ENCODE measurements at regions not wholly inside any gene's neighbourhood (a gene's known extent, or its start where the extent isn't known, plus 50 kb on each side); places are given as distances from the start of the nearest gene placed in this dataset.

DNA sequence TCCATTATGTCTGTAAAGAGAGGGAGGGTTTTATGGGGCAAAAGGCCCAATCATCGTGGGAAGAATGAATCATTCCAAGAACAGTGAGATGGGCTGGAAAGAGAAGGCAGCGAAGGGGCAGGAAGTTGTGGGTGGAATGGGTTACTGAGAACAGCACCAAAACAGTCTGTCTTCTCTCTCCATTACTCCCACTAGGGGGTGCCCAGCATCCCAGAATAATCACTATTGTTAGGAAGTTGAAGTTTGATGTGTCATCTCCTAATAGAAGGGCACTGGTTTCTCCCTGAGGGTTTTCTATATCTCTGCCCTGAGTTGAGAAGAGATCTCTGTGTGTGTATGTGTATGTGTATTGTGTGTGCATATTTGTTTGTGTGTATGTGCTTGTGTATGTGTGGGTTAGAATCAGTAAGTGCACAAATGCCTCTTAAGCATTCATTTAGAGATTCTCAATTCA lies 76.6 kb upstream of the MAP4K3 start (continued):
- TF ChIP-seq MTA3 (IDR thresholded peaks at IDR 0.05; ENCODE audit: borderline replicate concordance, low read length) (no peak; the same call in 1 of the 2 replicates), SMAD1 (IDR thresholded peaks at IDR 0.05; ENCODE audit: low read depth, partially characterized antibody) (no peak), ASH2L (IDR thresholded peaks at IDR 0.05; ENCODE audit: borderline replicate concordance, low read depth) (no peak), BACH1 (IDR thresholded peaks at IDR 0.05; ENCODE audit: borderline replicate concordance) (no peak), SMARCA5 (IDR thresholded peaks at IDR 0.05) (no peak), CREM (IDR thresholded peaks at IDR 0.05; ENCODE audit: low read depth) (no peak), NFXL1 (IDR thresholded peaks at IDR 0.05; ENCODE audit: borderline replicate concordance) (no peak), POU2F2 (IDR thresholded peaks at IDR 0.05; ENCODE audit: borderline replicate concordance, low read depth, low read length) (no peak), CBX5 (IDR thresholded peaks at IDR 0.05; ENCODE audit: low read depth) (peak; percentile 66; the same call in 1 of the 2 replicates), ETV6 (conservative IDR thresholded peaks at IDR 0.05 in 1 of 2, IDR thresholded peaks at IDR 0.05 in 1 of 2; ENCODE audit: borderline replicate concordance in 1 of 2, low read depth in 1 of 2) (no peak), EGR1 (IDR thresholded peaks at IDR 0.05; ENCODE audit: borderline replicate concordance in 1 of 2, low read depth in 2 of 2, low read length in 2 of 2) (0 out of 3 replicates have a peak, but pooled peaks of 1 of the 2 experiments have one; percentile 39), RFX5 (IDR thresholded peaks at IDR 0.05; ENCODE audit: low read depth, low read length) (no peak), SUZ12 (IDR thresholded peaks at IDR 0.05; ENCODE audit: unreplicated experiment) (no peak), SPI1 (IDR thresholded peaks at IDR 0.05; ENCODE audit: borderline replicate concordance, insufficient read depth, low read depth, low read length) (no peak), PAX5 (IDR thresholded peaks at IDR 0.05; ENCODE audit: borderline replicate concordance, low read depth, low read length) (peak; percentile 51; the same call in 1 of the 2 replicates), CBX3 (IDR thresholded peaks at IDR 0.05; ENCODE audit: borderline replicate concordance, low read depth) (no peak), ZNF384 (IDR thresholded peaks at IDR 0.05; ENCODE audit: borderline replicate concordance, low read depth, low read length) (no peak), FOS (IDR thresholded peaks at IDR 0.05; ENCODE audit: borderline replicate concordance, extremely low read depth, insufficient read length) (no peak)
- TF ChIP-seq, protein P1, sequence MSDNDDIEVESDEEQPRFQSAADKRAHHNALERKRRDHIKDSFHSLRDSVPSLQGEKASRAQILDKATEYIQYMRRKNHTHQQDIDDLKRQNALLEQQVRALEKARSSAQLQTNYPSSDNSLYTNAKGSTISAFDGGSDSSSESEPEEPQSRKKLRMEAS (IDR thresholded peaks at IDR 0.05; ENCODE audit: low read depth, low read length) = no peak
- TF ChIP-seq, protein P2, sequence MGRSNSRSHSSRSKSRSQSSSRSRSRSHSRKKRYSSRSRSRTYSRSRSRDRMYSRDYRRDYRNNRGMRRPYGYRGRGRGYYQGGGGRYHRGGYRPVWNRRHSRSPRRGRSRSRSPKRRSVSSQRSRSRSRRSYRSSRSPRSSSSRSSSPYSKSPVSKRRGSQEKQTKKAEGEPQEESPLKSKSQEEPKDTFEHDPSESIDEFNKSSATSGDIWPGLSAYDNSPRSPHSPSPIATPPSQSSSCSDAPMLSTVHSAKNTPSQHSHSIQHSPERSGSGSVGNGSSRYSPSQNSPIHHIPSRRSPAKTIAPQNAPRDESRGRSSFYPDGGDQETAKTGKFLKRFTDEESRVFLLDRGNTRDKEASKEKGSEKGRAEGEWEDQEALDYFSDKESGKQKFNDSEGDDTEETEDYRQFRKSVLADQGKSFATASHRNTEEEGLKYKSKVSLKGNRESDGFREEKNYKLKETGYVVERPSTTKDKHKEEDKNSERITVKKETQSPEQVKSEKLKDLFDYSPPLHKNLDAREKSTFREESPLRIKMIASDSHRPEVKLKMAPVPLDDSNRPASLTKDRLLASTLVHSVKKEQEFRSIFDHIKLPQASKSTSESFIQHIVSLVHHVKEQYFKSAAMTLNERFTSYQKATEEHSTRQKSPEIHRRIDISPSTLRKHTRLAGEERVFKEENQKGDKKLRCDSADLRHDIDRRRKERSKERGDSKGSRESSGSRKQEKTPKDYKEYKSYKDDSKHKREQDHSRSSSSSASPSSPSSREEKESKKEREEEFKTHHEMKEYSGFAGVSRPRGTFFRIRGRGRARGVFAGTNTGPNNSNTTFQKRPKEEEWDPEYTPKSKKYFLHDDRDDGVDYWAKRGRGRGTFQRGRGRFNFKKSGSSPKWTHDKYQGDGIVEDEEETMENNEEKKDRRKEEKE (IDR thresholded peaks at IDR 0.05) = no peak
- TF ChIP-seq, protein P3, sequence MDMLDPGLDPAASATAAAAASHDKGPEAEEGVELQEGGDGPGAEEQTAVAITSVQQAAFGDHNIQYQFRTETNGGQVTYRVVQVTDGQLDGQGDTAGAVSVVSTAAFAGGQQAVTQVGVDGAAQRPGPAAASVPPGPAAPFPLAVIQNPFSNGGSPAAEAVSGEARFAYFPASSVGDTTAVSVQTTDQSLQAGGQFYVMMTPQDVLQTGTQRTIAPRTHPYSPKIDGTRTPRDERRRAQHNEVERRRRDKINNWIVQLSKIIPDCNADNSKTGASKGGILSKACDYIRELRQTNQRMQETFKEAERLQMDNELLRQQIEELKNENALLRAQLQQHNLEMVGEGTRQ (IDR thresholded peaks at IDR 0.05; ENCODE audit: borderline replicate concordance, low read depth, low read length) = no peak
- TF ChIP-seq, protein P4, sequence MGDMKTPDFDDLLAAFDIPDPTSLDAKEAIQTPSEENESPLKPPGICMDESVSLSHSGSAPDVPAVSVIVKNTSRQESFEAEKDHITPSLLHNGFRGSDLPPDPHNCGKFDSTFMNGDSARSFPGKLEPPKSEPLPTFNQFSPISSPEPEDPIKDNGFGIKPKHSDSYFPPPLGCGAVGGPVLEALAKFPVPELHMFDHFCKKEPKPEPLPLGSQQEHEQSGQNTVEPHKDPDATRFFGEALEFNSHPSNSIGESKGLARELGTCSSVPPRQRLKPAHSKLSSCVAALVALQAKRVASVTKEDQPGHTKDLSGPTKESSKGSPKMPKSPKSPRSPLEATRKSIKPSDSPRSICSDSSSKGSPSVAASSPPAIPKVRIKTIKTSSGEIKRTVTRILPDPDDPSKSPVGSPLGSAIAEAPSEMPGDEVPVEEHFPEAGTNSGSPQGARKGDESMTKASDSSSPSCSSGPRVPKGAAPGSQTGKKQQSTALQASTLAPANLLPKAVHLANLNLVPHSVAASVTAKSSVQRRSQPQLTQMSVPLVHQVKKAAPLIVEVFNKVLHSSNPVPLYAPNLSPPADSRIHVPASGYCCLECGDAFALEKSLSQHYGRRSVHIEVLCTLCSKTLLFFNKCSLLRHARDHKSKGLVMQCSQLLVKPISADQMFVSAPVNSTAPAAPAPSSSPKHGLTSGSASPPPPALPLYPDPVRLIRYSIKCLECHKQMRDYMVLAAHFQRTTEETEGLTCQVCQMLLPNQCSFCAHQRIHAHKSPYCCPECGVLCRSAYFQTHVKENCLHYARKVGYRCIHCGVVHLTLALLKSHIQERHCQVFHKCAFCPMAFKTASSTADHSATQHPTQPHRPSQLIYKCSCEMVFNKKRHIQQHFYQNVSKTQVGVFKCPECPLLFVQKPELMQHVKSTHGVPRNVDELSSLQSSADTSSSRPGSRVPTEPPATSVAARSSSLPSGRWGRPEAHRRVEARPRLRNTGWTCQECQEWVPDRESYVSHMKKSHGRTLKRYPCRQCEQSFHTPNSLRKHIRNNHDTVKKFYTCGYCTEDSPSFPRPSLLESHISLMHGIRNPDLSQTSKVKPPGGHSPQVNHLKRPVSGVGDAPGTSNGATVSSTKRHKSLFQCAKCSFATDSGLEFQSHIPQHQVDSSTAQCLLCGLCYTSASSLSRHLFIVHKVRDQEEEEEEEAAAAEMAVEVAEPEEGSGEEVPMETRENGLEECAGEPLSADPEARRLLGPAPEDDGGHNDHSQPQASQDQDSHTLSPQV (IDR thresholded peaks at IDR 0.05) = no peak
